Left ventricle myocardium inferior (tissue), 1 donor: ENCODE measurements at regions not wholly inside any gene's neighbourhood (a gene's known extent, or its start where the extent isn't known, plus 50 kb on each side); places are given as distances from the start of the nearest gene placed in this dataset.

Experiments used
- DNase-seq: peaks from one replicate; pipeline ENCODE4 v3.0.0-alpha.2; 2020
- H3K27ac ChIP-seq: fragments of 200-600 bp; replicated peaks from 2 replicates; pipeline ENCODE4 v1.8.0; 2021
- H3K27me3 ChIP-seq: fragments of 200-600 bp; 2 replicates; pipeline ENCODE4 v1.8.0; 2021; ENCODE audit warnings: low read depth
- H3K36me3 ChIP-seq: fragments of 200-600 bp; 2 replicates; pipeline ENCODE4 v1.8.0; 2021
- H3K4me1 ChIP-seq: fragments of 200-600 bp; 2 replicates; pipeline ENCODE4 v1.8.0; 2021
- H3K4me3 ChIP-seq: fragments of 200-600 bp; 2 replicates; pipeline ENCODE4 v1.8.0; 2021; ENCODE audit warnings: mild to moderate bottlenecking, moderate library complexity
- H3K9me3 ChIP-seq: fragments of 200-600 bp; replicated peaks from 2 replicates; pipeline ENCODE4 v1.8.0; 2021
- intact Hi-C: fragments of 100-400 bp; cut with micrococcal nuclease; formaldehyde crosslinking; loops from one replicate; pipeline ENCODE4 v1.11.0; 2022
- TF ChIP-seq, protein P1 (sequence below): fragments of 200-600 bp; IDR thresholded peaks from 2 replicates; pipeline ENCODE4 v1.8.0; 2021; ENCODE audit warnings: antibody characterized with exemption, mild to moderate bottlenecking, borderline replicate concordance
- donor health status: DM: no; HTN: yes; CAD: no; lungs with severe emphysema.

DNA sequence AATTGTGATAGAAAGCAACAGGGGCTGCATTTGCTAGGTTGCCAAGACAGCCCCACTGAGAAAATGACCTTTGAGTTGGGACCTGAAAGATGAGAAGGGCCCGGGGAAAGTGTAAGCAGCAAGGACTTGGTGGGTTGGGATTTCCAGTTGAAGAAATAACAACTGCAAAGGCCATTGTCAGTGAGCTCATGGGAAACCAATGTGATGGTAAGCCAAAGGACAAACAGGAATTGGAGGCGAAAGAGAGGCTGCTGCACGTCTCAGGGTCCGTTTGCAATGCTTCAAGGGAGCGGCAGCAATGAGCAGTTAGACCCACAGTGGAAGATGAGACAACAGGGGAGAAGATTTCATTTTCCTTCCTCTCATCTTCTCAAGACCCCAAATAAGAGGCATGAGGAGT, 51.5 kb upstream of the RGPD4 start:
- TF ChIP-seq, protein P1, sequence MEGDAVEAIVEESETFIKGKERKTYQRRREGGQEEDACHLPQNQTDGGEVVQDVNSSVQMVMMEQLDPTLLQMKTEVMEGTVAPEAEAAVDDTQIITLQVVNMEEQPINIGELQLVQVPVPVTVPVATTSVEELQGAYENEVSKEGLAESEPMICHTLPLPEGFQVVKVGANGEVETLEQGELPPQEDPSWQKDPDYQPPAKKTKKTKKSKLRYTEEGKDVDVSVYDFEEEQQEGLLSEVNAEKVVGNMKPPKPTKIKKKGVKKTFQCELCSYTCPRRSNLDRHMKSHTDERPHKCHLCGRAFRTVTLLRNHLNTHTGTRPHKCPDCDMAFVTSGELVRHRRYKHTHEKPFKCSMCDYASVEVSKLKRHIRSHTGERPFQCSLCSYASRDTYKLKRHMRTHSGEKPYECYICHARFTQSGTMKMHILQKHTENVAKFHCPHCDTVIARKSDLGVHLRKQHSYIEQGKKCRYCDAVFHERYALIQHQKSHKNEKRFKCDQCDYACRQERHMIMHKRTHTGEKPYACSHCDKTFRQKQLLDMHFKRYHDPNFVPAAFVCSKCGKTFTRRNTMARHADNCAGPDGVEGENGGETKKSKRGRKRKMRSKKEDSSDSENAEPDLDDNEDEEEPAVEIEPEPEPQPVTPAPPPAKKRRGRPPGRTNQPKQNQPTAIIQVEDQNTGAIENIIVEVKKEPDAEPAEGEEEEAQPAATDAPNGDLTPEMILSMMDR: no peak
- H3K4me3 ChIP-seq: no peak overlapping the region
- no peak overlapping the region for H3K27ac ChIP-seq
- no peaks in the 10 kb centered on the region for H3K4me1 ChIP-seq
- intact Hi-C loops: no loop called here
- no peaks in the 10 kb centered on the region for H3K36me3 ChIP-seq
- no peak for DNase-seq
- peaks cover 40% of the 10 kb centered on the region for H3K27me3 ChIP-seq
- H3K9me3 ChIP-seq: no peaks in the 10 kb centered on the region

DNA sequence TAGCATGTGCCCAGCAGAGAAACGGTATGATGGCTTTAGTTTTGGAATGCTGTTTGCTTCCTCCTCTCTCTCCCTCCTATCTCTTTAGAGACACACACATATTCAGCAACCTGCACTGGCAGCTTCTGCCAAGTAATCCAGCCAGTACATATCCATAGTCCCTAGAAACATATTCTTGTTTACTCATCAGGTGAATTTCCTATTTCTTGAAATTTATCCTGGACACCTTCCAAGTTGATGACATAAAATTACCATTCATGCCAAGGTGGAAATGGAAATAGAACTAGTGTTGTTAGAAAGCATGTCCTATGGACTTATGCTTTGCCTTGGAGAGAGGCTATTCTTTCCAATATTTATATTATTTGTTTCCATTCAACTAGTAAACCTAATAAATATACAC, 50.9 kb upstream of the RGPD4 start:
- peaks cover 40% of the 10 kb centered on the region for H3K27me3 ChIP-seq

DNA sequence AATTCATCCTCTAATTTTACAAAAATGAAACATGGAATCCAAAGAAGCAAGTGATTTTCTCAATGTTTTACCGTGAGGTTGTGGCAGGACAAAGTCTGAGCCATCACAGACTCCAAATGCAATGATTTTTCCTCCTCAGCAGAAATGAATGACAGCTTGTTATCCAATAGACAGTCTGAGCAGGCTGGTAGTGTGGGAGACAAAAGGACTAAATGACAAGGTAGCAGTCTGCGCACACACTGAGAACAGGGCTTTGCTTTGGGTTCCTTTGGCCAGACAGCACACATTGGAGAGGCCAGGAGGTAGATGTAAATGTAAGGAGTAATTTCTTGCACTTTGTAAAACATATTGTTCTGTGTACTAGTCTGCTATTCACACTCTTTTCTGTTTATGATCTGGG, 50.3 kb upstream of the RGPD4 start:
- H3K36me3 ChIP-seq: no peaks in the 10 kb centered on the region
- TF ChIP-seq, protein P1: no peak
- no peaks in the 10 kb centered on the region for H3K4me1 ChIP-seq
- intact Hi-C loops: no loop called here
- H3K27me3 ChIP-seq: peaks cover 40% of the 10 kb centered on the region
- H3K27ac ChIP-seq: no peak overlapping the region
- H3K9me3 ChIP-seq: no peaks in the 10 kb centered on the region
- no peak overlapping the region for H3K4me3 ChIP-seq
- no peak for DNase-seq

More for the DNA sequence above, 50.9 kb upstream of the RGPD4 start:
- TF ChIP-seq, protein P1: no peak
- no peak overlapping the region for H3K4me3 ChIP-seq
- intact Hi-C loops: no loop called here
- no peaks in the 10 kb centered on the region for H3K9me3 ChIP-seq
- no peaks in the 10 kb centered on the region for H3K4me1 ChIP-seq
- H3K27ac ChIP-seq: no peak overlapping the region
- no peak for DNase-seq
- H3K36me3 ChIP-seq: no peaks in the 10 kb centered on the region
